RWPE1 (cell line): ENCODE measurements at regions not wholly inside any gene's neighbourhood (a gene's known extent, or its start where the extent isn't known, plus 50 kb on each side); places are given as distances from the start of the nearest gene placed in this dataset.

Source experiments
- CTCF ChIA-PET: fragments of 350-600 bp; sonication (Branson Sonifier 250); formaldehyde crosslinking; extraction: SDS; loops from one replicate; lab custom pipeline; 2021; lab: Yijun Ruan, JAX
- POLR2A ChIA-PET: fragments of 400-600 bp; formaldehyde crosslinking; extraction: SDS; loops from one replicate; lab custom pipeline; 2020; ENCODE audit warnings: antibody characterized with exemption; ENCODE audit not compliant: low non-redundant PET; lab: Yijun Ruan, JAX
- DNase-seq: peaks from one replicate; pipeline ENCODE4 v3.0.0; 2012; ENCODE audit warnings: low spot score
- H3K27ac ChIP-seq: fragments of 450-650 bp; 2 replicates; pipeline ENCODE4 v1.5.1; 2017
- CTCF ChIP-seq: fragments of 450-650 bp; conservative IDR thresholded peaks from 2 replicates; pipeline ENCODE4 v1.5.1; 2017; ENCODE audit warnings: low read depth, mild to moderate bottlenecking

- no peak for TF ChIP-seq CTCF
- POLR2A ChIA-PET: no interaction called here
- CTCF ChIA-PET: interaction anchor here (0.6 to 1.0 kb wide), 3 partner anchors 10 to 1982 kb away, joined by 3 to 4 read pairs (median 3); no protein-coding TSS in a partner anchor
- H3K27ac ChIP-seq: no peak overlapping the region
- no peak for DNase-seq
These were observed 68.0 kb downstream of the SERPINA3 start for GRCh38 chr14:94679937-94680861.

DNA sequence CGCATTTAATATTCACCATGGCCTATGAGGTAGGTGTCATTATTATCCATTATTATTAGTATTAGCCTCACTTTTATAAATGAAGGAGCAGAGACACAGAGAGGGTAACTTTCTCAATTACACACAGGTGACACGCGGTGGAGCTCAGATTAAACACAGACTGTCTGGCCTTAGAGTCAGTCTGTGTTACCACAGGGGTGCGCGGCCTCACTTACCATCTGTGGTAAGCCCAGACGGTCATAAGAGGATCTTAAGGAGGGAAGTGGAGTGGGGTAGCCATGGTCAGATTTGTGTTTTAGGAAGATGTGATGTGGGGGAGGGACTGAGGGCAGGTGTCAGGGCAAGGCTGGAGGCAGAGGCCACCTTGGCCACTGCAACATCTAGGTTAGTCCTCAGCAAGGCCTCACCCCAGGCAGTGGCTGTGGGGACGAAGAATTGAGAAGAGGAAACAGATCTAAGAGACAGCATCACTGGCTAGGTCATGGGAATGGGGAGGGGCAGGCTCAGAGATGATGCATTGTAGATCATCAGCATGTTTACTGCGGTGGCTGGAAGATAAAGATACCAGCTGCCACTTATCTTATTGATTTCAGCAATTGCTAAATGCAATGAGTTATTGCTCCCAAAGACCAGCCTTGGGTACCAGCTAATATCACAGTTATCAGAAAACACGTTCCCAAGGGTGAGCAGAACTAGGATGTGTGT lies 67.1 kb downstream of the SERPINA3 start:
- ChIA-PET CTCF (interaction anchor here (0.6 kb wide), 1 partner anchor 324 kb away, joined by 3 read pairs; no protein-coding TSS in a partner anchor), POLR2A (no interaction called here)

GRCh38 chr14:94677747-94678146 lies 65.6 kb downstream of the SERPINA3 start:
- H3K27ac ChIP-seq: no peak overlapping the region
- ChIA-PET POLR2A (no interaction called here), CTCF (no interaction called here)
- DNase-seq: no peak
- TF ChIP-seq CTCF: no peak

More for the DNA sequence above, 67.1 kb downstream of the SERPINA3 start:
- TF ChIP-seq CTCF: no peak
- H3K27ac ChIP-seq: no peak overlapping the region
- DNase-seq: no peak

GRCh38 chr14:94677213-94677612 lies 65.0 kb downstream of the SERPINA3 start:
- ChIA-PET CTCF (interaction anchor here (0.7 kb wide), 1 partner anchor 347 kb away, joined by 3 read pairs; no protein-coding TSS in a partner anchor), POLR2A (no interaction called here)
- no peak overlapping the region for H3K27ac ChIP-seq
- DNase-seq: no peak
- TF ChIP-seq CTCF: no peak

GRCh38 chr14:94676495-94677185 lies 64.4 kb downstream of the SERPINA3 start:
- TF ChIP-seq CTCF: no peak
- DNase-seq: no peak
- POLR2A ChIA-PET: no interaction called here
- H3K27ac ChIP-seq: no peak overlapping the region
- CTCF ChIA-PET: interaction anchor here (0.7 kb wide), 1 partner anchor 348 kb away, joined by 3 read pairs; no protein-coding TSS in a partner anchor

DNA sequence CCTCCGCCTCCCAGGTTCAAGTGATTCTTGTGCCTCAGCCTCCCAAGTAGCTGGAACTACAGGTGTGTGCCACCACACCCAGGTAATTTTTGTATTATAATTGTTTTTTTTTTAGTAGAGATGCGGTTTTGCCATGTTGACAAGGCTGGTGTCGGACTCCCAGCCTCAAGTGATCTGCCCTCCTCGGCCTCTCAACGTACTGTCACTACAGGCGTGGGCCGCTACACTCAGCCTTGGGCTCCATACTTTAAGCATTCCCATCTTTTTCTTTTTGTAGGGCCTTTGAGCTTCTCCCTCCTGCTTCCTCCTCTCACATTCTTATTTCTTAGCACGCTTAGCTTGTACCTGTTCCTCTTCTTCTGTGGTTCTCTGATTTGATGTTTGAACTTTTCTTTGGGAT lies 62.8 kb downstream of the SERPINA3 start:
- CTCF ChIA-PET: interaction anchor here (0.6 to 1.5 kb wide), 2 partner anchors 85 to 126 kb away, joined by 3 read pairs; no protein-coding TSS in a partner anchor
- POLR2A ChIA-PET: no interaction called here
- H3K27ac ChIP-seq: no peak overlapping the region
- no peak for TF ChIP-seq CTCF
- DNase-seq: no peak
